K562 (cell line): ENCODE measurements at regions not wholly inside any gene's neighbourhood (a gene's known extent, or its start where the extent isn't known, plus 50 kb on each side); places are given as distances from the start of the nearest gene placed in this dataset.

Experiments
- ATAC-seq: fragments of 200-7000 bp; cut with Tn5 transposase; 3 replicates; pipeline ENCODE4 v1.9.1; 2020; ENCODE audit warnings: moderate library complexity
- BruUV-seq: library from RNA; stranded (reverse); fragments of 400-500 nt; replicated peaks from 2 replicates; lab custom pipeline; 2021; lab: Mats Ljungman, UMichigan
- CTCF ChIA-PET: fragments of 300-600 bp; formaldehyde crosslinking; extraction: SDS; loops from one replicate; lab custom pipeline; 2021; ENCODE audit warnings: low intra/inter-chr PET ratio; lab: Yijun Ruan, JAX
- POLR2A ChIA-PET: fragments of 300-600, 350-650 bp; sonication (Branson Sonifier 250); formaldehyde crosslinking; extraction: SDS; loops from one replicate; lab custom pipeline; 2021; ENCODE audit warnings: antibody characterized with exemption, inconsistent platforms; lab: Yijun Ruan, JAX
- DNase-seq, 4 experiments: peaks; one replicate each; pipeline versions ENCODE4 v3.0.0 to v3.0.0-alpha.2; 2011 to 2018; ENCODE audit warnings: low spot score in 3 of 4, mixed read lengths in 3 of 4; ENCODE audit errors: extremely low read depth in 1 of 4
- FAIRE-seq: peaks from 2 replicates; lab custom pipeline; 2011; peaks lifted over from hg19 to GRCh38; lab: Jason Lieb, UNC
- H2AFZ ChIP-seq: 2 replicates; pipeline ENCODE4 v1.6.0; 2011; ENCODE audit warnings: low read depth, low read length, control low read depth, inconsistent platforms
- H3K27ac ChIP-seq: fragments of 200-600 bp; 3 replicates; pipeline ENCODE4 v1.8.0; 2011; ENCODE audit warnings: low read depth, mild to moderate bottlenecking, control low read depth, inconsistent platforms, low read length, moderate library complexity, mixed read lengths; ENCODE audit errors: extremely low read depth
- H3K27me3 ChIP-seq, 2 experiments: fragments of 300-600 bp in 1 of 2; 2 replicates in 1 of 2; 3 replicates in 1 of 2; pipeline versions ENCODE4 v1.6.0 to v1.8.0; 2011; ENCODE audit warnings: inconsistent platforms in 2 of 2, low read length in 2 of 2, mild to moderate bottlenecking in 1 of 2, mixed read lengths in 1 of 2, moderate library complexity in 1 of 2; ENCODE audit not compliant: control insufficient read depth in 2 of 2, insufficient read depth in 2 of 2
- H3K36me3 ChIP-seq: fragments of 300-600 bp; 3 replicates; pipeline ENCODE4 v1.8.0; 2011; ENCODE audit warnings: mild to moderate bottlenecking, low read length, inconsistent platforms; ENCODE audit not compliant: control insufficient read depth, insufficient read depth
- H3K4me1 ChIP-seq, 2 experiments: fragments of 200-600 bp in 1 of 2; replicated peaks in 1 of 2; 2 replicates in 1 of 2; 3 replicates in 1 of 2; pipeline versions ENCODE4 v1.5.1 to v1.8.0; 2011; ENCODE audit warnings: inconsistent platforms in 2 of 2, low read length in 2 of 2, mild to moderate bottlenecking in 1 of 2, mixed read lengths in 1 of 2, moderate library complexity in 1 of 2; ENCODE audit not compliant: control insufficient read depth in 2 of 2, insufficient read depth in 2 of 2
- H3K4me2 ChIP-seq: 2 replicates; pipeline ENCODE4 v1.6.1; 2011; ENCODE audit warnings: low read length, control low read depth, inconsistent platforms, mixed read lengths; ENCODE audit not compliant: insufficient read depth
- H3K4me3 ChIP-seq: fragments of 200-600 bp; sonication (generic), shearing (Covaris generic); 2 replicates; pipeline ENCODE4 v1.5.1; 2016; ENCODE audit warnings: control low read depth, inconsistent platforms
- H3K79me2 ChIP-seq: fragments of 200-600 bp; 3 replicates; pipeline ENCODE4 v1.8.0; 2011; ENCODE audit warnings: low read length, inconsistent platforms; ENCODE audit not compliant: control insufficient read depth, insufficient read depth
- H3K9ac ChIP-seq, 2 experiments: 2 replicates each; pipeline versions ENCODE4 v1.6.0 to v1.6.1; 2011; ENCODE audit warnings: low read depth in 2 of 2, low read length in 2 of 2, control low read depth in 1 of 2, inconsistent platforms in 1 of 2, mild to moderate bottlenecking in 1 of 2, mixed read lengths in 1 of 2; ENCODE audit not compliant: insufficient read depth in 1 of 2
- H3K9me1 ChIP-seq: one replicate; pipeline ENCODE4 v1.6.0; 2011; ENCODE audit warnings: inconsistent platforms, mild to moderate bottlenecking, low read length, moderate library complexity; ENCODE audit not compliant: control insufficient read depth, insufficient read depth
- H3K9me3 ChIP-seq: replicated peaks from 2 replicates; pipeline ENCODE4 v1.5.1; 2011; ENCODE audit warnings: low read depth, low read length, inconsistent platforms; ENCODE audit not compliant: control insufficient read depth, insufficient read depth
- H4K20me1 ChIP-seq: replicated peaks from 2 replicates; pipeline ENCODE4 v1.6.1; 2011; ENCODE audit warnings: low read length, inconsistent platforms, mixed read lengths; ENCODE audit not compliant: control insufficient read depth, insufficient read depth
- CXXC5 ChIP-seq: fragments of 250-450 bp; sonication (Bioruptor Pico); IDR thresholded peaks from 2 replicates; pipeline ENCODE4 v1.8.0; 2022; ENCODE audit warnings: inconsistent platforms, mild to moderate bottlenecking, moderate library complexity
- HDGF ChIP-seq: fragments of 450-650 bp; IDR thresholded peaks from 2 replicates; pipeline ENCODE4 v1.6.1; 2016
- MEF2D ChIP-seq: conservative IDR thresholded peaks from 2 replicates; pipeline ENCODE4 v1.6.1; 2016; ENCODE audit warnings: low read depth, missing genetic modification characterization, missing compliant biosample characterization
- OTX1 ChIP-seq: fragments of 450-650 bp; formaldehyde crosslinking; IDR thresholded peaks from 2 replicates; pipeline ENCODE4 v1.4.0; 2022; ENCODE audit warnings: mild to moderate bottlenecking
- RAD21 ChIP-seq, 2 experiments: fragments of 250-450 bp in 1 of 2; fragments of 450-650 bp in 1 of 2; sonication (Bioruptor Pico) in 1 of 2; formaldehyde crosslinking in 1 of 2; IDR thresholded peaks in 1 of 2; conservative IDR thresholded peaks in 1 of 2; 2 replicates each; pipeline versions ENCODE4 v1.4.0 to v1.8.0; 2020 to 2022; ENCODE audit warnings: mild to moderate bottlenecking in 2 of 2, moderate library complexity in 1 of 2
- TOE1 ChIP-seq, 2 experiments: fragments of 450-650 bp in 1 of 2; sonication (generic) in 1 of 2; formaldehyde crosslinking in 1 of 2; IDR thresholded peaks; 2 replicates each; pipeline versions ENCODE4 v1.7.1 to v1.8.0; 2016 to 2022; ENCODE audit warnings: borderline replicate concordance in 2 of 2, mild to moderate bottlenecking in 2 of 2, antibody characterized with exemption in 1 of 2, inconsistent platforms in 1 of 2, low read depth in 1 of 2, missing genetic modification reagents in 1 of 2, moderate library complexity in 1 of 2
- XRCC4 ChIP-seq: IDR thresholded peaks from one replicate; pipeline ENCODE4 v1.6.1; 2011; ENCODE audit not compliant: insufficient read depth, insufficient read length; ENCODE audit errors: extremely low read depth
- ZNF239 ChIP-seq: fragments of 250-450 bp; sonication (Bioruptor Pico); IDR thresholded peaks from 2 replicates; pipeline ENCODE4 v1.4.0; 2020; ENCODE audit warnings: mild to moderate bottlenecking
- ZNF79 ChIP-seq: fragments of 250-450 bp; sonication (Bioruptor Pico); IDR thresholded peaks from 2 replicates; pipeline ENCODE4 v1.4.0; 2020; ENCODE audit warnings: low read depth, mild to moderate bottlenecking, moderate library complexity
- in situ Hi-C: fragments of 300-500 bp; cut with MboI; formaldehyde crosslinking; loops from 4 replicates; pipeline ENCODE4 v1.15.0; 2018; ENCODE audit warnings: inconsistent platforms, mixed read lengths
- intact Hi-C: fragments of 100-400 bp; cut with micrococcal nuclease; formaldehyde crosslinking; loops from 2 replicates; pipeline ENCODE4 v1.14.2; 2022

DNA sequence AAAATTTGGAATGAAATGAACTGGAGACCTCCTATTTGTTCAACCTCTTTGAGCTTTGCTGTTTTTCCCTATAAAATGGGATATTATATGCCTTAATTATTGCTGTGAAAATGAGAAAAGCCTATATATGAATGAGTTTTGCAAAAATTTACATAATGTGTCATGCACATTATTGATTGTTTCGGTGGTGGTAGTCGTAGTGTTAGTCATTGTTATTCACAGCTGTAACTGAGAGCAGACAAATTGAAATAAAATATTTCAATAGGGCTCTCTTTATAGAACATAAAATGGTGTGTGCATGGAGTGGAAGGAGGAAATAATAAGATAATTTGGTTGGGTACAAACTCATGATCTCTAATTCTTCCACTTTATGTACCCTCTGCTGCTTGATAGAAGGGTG is 153.7 kb upstream of the GADL1 start (continued):
- TF ChIP-seq TOE1 (IDR thresholded peaks at IDR 0.05; ENCODE audit: borderline replicate concordance) (no peak), TOE1 (CRISPR knock-in tag; IDR thresholded peaks at IDR 0.05; ENCODE audit: borderline replicate concordance, low read depth) (no peak)

- DNase-seq (no peak), ATAC-seq (no peak), FAIRE-seq (no peak)
- BruUV-seq, result no TSS peak
- Histone ChIP-seq H3K9ac (no peak overlapping the region), H2AFZ (no peak overlapping the region), H3K79me2 (no peaks in the 10 kb centered on the region), H3K4me3 (no peak overlapping the region), H3K4me2 (no peak overlapping the region), H3K27ac (no peak overlapping the region), H3K27me3 (no peaks in the 10 kb centered on the region), H3K9me1 (no peaks in the 10 kb centered on the region), H3K36me3 (no peaks in the 10 kb centered on the region), H4K20me1 (no peaks in the 10 kb centered on the region), H3K4me1 (no peaks in the 10 kb centered on the region), H3K9me3 (no peaks in the 10 kb centered on the region)
- intact Hi-C loops (no loop called here), in situ Hi-C loops (no loop called here)
- ChIA-PET POLR2A (no interaction called here), CTCF (no interaction called here)
- TF ChIP-seq XRCC4, result no peak
- no peak for TF ChIP-seq HDGF
- TF ChIP-seq OTX1 (CRISPR knock-in tag), result no peak
- no peak for TF ChIP-seq RAD21 (CRISPR knock-in tag; conservative IDR thresholded peaks at IDR 0.05 in 1 of 2, IDR thresholded peaks at IDR 0.05 in 1 of 2)
- TF ChIP-seq MEF2D (tag), result no peak
- TF ChIP-seq CXXC5 (CRISPR knock-in tag), result no peak
- no peak for TF ChIP-seq ZNF239 (CRISPR knock-in tag)
- no peak for TF ChIP-seq ZNF79
Measured at GRCh38 chr3:31050296-31050695, 155.8 kb upstream of the GADL1 start.
